HepG2 (cell line): ENCODE measurements at regions not wholly inside any gene's neighbourhood (a gene's known extent, or its start where the extent isn't known, plus 50 kb on each side); places are given as distances from the start of the nearest gene placed in this dataset.

Experiments
- ATAC-seq: fragments of 200-7000 bp; cut with Tn5 transposase; 3 replicates; pipeline ENCODE4 v1.9.1; 2020; ENCODE audit warnings: mild to moderate bottlenecking, moderate library complexity
- BruUV-seq: library from RNA; stranded (reverse); fragments of 400-500 nt; replicated peaks from 2 replicates; lab custom pipeline; 2021; lab: Mats Ljungman, UMichigan
- CTCF ChIA-PET: fragments of 300-600 bp; formaldehyde crosslinking; extraction: SDS; loops from one replicate; lab custom pipeline; 2021; ENCODE audit warnings: low total read pairs, inconsistent platforms, low intra/inter-chr PET ratio; lab: Yijun Ruan, JAX
- POLR2A ChIA-PET: fragments of 350-600 bp; sonication (Branson Sonifier 250); formaldehyde crosslinking; loops from one replicate; lab custom pipeline; 2020; ENCODE audit warnings: antibody characterized with exemption, inconsistent platforms; lab: Yijun Ruan, JAX
- DNase-seq: peaks from one replicate; pipeline ENCODE4 v3.0.0-alpha.2; 2015; ENCODE audit warnings: low spot score
- FAIRE-seq: peaks from 3 replicates; lab custom pipeline; 2011; peaks lifted over from hg19 to GRCh38; lab: Jason Lieb, UNC
- H2AFZ ChIP-seq: one replicate; pipeline ENCODE4 v1.6.1; 2011; ENCODE audit warnings: low read length, inconsistent platforms
- H3K27ac ChIP-seq: fragments of 300-600 bp; 3 replicates; pipeline ENCODE4 v1.8.0; 2011; ENCODE audit warnings: mixed run types, mild to moderate bottlenecking, mixed read lengths, low read length, inconsistent platforms; ENCODE audit not compliant: insufficient read depth; ENCODE audit errors: extremely low read length
- H3K27me3 ChIP-seq, 2 experiments: fragments of 200-600 bp in 1 of 2; 2 replicates in 1 of 2; 3 replicates in 1 of 2; pipeline versions ENCODE4 v1.6.0 to v1.8.0; 2011; ENCODE audit warnings: low read length in 2 of 2, mild to moderate bottlenecking in 2 of 2, moderate library complexity in 2 of 2, inconsistent platforms in 1 of 2; ENCODE audit not compliant: insufficient read depth in 2 of 2, control insufficient read depth in 1 of 2
- H3K36me3 ChIP-seq, 2 experiments: fragments of 200-600 bp in 1 of 2; replicated peaks in 1 of 2; 2 replicates in 1 of 2; 3 replicates in 1 of 2; pipeline versions ENCODE4 v1.5.1 to v1.8.0; 2011; ENCODE audit warnings: low read length in 2 of 2, inconsistent platforms in 1 of 2; ENCODE audit not compliant: insufficient read depth in 2 of 2, control insufficient read depth in 1 of 2
- H3K4me1 ChIP-seq: 2 replicates; pipeline ENCODE4 v1.5.1; 2012; ENCODE audit warnings: low read length, inconsistent platforms; ENCODE audit not compliant: insufficient read depth
- H3K4me2 ChIP-seq: 2 replicates; pipeline ENCODE4 v1.6.0; 2011; ENCODE audit warnings: low read depth, low read length, inconsistent platforms
- H3K4me3 ChIP-seq, 3 experiments: fragments of 200-600 bp in 1 of 3; sonication (generic), shearing (Covaris generic) in 1 of 3; replicated peaks in 1 of 3; 2 replicates each; pipeline ENCODE4 v1.5.1; 2011 to 2016; ENCODE audit warnings: low read length in 3 of 3, inconsistent platforms in 2 of 3, low read depth in 2 of 3, mild to moderate bottlenecking in 2 of 3, control low read depth in 1 of 3, mixed read lengths in 1 of 3; ENCODE audit not compliant: insufficient read depth in 1 of 3
- H3K79me2 ChIP-seq: one replicate; pipeline ENCODE4 v1.6.1; 2011; ENCODE audit warnings: low read length, inconsistent platforms; ENCODE audit not compliant: insufficient read depth
- H3K9ac ChIP-seq: 2 replicates; pipeline ENCODE4 v1.6.0; 2011; ENCODE audit warnings: mild to moderate bottlenecking, low read depth, low read length, inconsistent platforms; ENCODE audit not compliant: insufficient read depth
- H3K9me3 ChIP-seq: 2 replicates; pipeline ENCODE4 v1.5.1; 2012; ENCODE audit warnings: mild to moderate bottlenecking, low read length
- H4K20me1 ChIP-seq: 2 replicates; pipeline ENCODE4 v1.6.0; 2011; ENCODE audit warnings: inconsistent platforms, mild to moderate bottlenecking, low read length, moderate library complexity; ENCODE audit not compliant: insufficient read depth
- BCL6 ChIP-seq: IDR thresholded peaks from 2 replicates; pipeline ENCODE4 v1.6.1; 2016; ENCODE audit warnings: missing genetic modification reagents, missing compliant biosample characterization
- CBX2 ChIP-seq, 2 experiments: fragments of 200-600 bp in 1 of 2; sonication (generic); formaldehyde crosslinking in 1 of 2; IDR thresholded peaks; 2 replicates each; pipeline versions ENCODE4 v1.7.0 to v1.8.1; 2018 to 2022; ENCODE audit warnings: low read depth in 2 of 2, low read length in 1 of 2, mild to moderate bottlenecking in 1 of 2, missing genetic modification reagents in 1 of 2
- DZIP1 ChIP-seq: sonication (generic); formaldehyde crosslinking; IDR thresholded peaks from 2 replicates; pipeline ENCODE4 v1.5.0; 2020; ENCODE audit warnings: mild to moderate bottlenecking, missing genetic modification reagents
- KLF16 ChIP-seq, 2 experiments: sonication (generic) in 1 of 2; formaldehyde crosslinking in 1 of 2; IDR thresholded peaks; 2 replicates each; pipeline versions ENCODE4 v1.6.1 to v1.8.0; 2016 to 2023; ENCODE audit warnings: missing genetic modification reagents in 2 of 2, missing compliant biosample characterization in 1 of 2
- SMYD3 ChIP-seq: sonication (generic); formaldehyde crosslinking; IDR thresholded peaks from 2 replicates; pipeline ENCODE4 v1.8.1; 2023; ENCODE audit warnings: mild to moderate bottlenecking, missing genetic modification reagents
- SOX6 ChIP-seq, 2 experiments: fragments of 450-650 bp in 1 of 2; sonication (generic) in 1 of 2; formaldehyde crosslinking in 1 of 2; IDR thresholded peaks; 2 replicates each; pipeline versions ENCODE4 v1.4.0 to v1.6.1; 2017 to 2020; ENCODE audit warnings: antibody characterized with exemption in 1 of 2, mild to moderate bottlenecking in 1 of 2, missing genetic modification reagents in 1 of 2
- SRSF1 ChIP-seq: fragments of 200-400 bp; formaldehyde crosslinking; optimal IDR thresholded peaks from 2 replicates; pipeline ENCODE3; 2017; ENCODE audit warnings: mild to moderate bottlenecking, low read depth, low read length, moderate library complexity
- ZKSCAN8 ChIP-seq: IDR thresholded peaks from 2 replicates; pipeline ENCODE4 v1.6.1; 2016; ENCODE audit warnings: borderline replicate concordance, missing genetic modification reagents, missing compliant biosample characterization
- ZNF160 ChIP-seq: sonication (generic); formaldehyde crosslinking; IDR thresholded peaks from 2 replicates; pipeline ENCODE4 v1.8.0; 2022; ENCODE audit warnings: mild to moderate bottlenecking, inconsistent platforms, missing genetic modification reagents
- ZNF260 ChIP-seq: sonication (generic); formaldehyde crosslinking; IDR thresholded peaks from 2 replicates; pipeline ENCODE4 v1.4.0; 2020; ENCODE audit warnings: missing genetic modification reagents, low read depth, mild to moderate bottlenecking, borderline replicate concordance
- ZNF33B ChIP-seq: sonication (generic); formaldehyde crosslinking; IDR thresholded peaks from 2 replicates; pipeline ENCODE4 v1.5.1; 2020; ENCODE audit warnings: mild to moderate bottlenecking, missing genetic modification reagents
- ZNF496 ChIP-seq: sonication (generic); formaldehyde crosslinking; IDR thresholded peaks from 2 replicates; pipeline ENCODE4 v1.8.1; 2023; ENCODE audit warnings: mild to moderate bottlenecking, moderate library complexity, missing genetic modification reagents; ENCODE audit not compliant: insufficient replicate concordance
- ZNF724P ChIP-seq: sonication (generic); formaldehyde crosslinking; IDR thresholded peaks from 2 replicates; pipeline ENCODE4 v1.8.0; 2022; ENCODE audit warnings: missing genetic modification reagents, borderline replicate concordance
- WGBS: methylation state at CpG from one replicate; pipeline ENCODE4 v1.1.6; 2017; ENCODE audit warnings: low lambda C conversion rate; 5-methylcytosine and 5-hydroxymethylcytosine counted together
- in situ Hi-C: cut with HindIII; loops from 2 replicates; pipeline ENCODE4 v1.10.0; 2017; ENCODE audit warnings: low pct_unique_long_range_greater_than_20kb; ENCODE audit not compliant: extremely low pct_ligation_motif_present
- intact Hi-C: fragments of 100-400 bp; cut with micrococcal nuclease; formaldehyde crosslinking; loops from one replicate; pipeline ENCODE4 v1.10.0; 2022; ENCODE audit not compliant: unreplicated experiment
- TF ChIP-seq, protein P1 (sequence below): sonication (generic); formaldehyde crosslinking; IDR thresholded peaks from 2 replicates; pipeline ENCODE4 v1.4.0; 2020; ENCODE audit warnings: missing genetic modification reagents; ENCODE audit errors: not compliant biosample characterization
- TF ChIP-seq, protein P2 (sequence below): IDR thresholded peaks from 2 replicates; pipeline ENCODE4 v1.6.1; 2016; ENCODE audit warnings: missing biosample characterization, missing genetic modification reagents, low read depth

DNA sequence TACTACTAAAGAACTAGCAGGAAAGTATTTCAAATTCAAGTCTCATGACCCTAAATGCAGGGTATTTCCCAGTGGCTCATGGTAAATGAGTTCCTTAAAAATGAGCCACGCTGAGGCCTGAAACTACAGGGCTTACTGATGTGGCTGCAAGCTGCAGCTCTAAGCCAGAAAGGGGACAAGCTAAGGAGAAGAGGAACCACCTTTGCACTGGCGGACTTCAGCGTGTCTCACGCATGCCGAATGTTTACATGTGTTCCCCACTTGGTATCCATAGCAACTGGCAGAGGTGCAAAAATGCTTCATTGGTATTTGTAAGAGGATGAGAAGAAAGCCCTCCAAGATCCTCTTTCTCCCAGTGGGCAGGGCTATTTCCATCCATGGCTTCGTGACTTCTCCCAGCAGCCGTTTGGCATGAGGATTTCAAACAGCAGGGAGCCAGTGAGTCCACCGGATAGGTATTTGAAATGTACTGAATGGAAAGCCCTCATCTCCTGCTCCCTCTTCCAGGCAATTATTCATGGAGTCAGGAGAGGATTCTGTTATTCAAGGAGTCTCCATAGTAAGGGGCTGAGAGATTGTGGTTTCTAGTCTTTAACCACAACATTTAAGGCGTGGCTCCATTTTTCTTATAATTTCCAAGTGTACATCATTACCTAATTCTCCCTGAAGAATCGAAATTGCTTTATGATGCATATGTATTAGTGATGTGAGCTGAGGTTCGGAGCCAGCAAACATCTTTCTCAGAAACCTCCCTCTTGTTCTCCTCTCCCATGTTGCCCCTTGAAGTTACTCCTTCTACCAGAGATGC, 55.3 kb upstream of the CD44 start:
- no peak overlapping the region for H2AFZ ChIP-seq
- no peaks in the 10 kb centered on the region for H3K36me3 ChIP-seq
- H3K27me3 ChIP-seq = no peaks in the 10 kb centered on the region; a peak in 2 of 5 replicates
- no peak for DNase-seq
- no TSS peak for BruUV-seq
- H4K20me1 ChIP-seq = no peaks in the 10 kb centered on the region
- POLR2A ChIA-PET = no interaction called here
- no peak overlapping the region for H3K4me3 ChIP-seq
- FAIRE-seq = no peak
- no peaks in the 10 kb centered on the region for H3K9me3 ChIP-seq
- no peak overlapping the region for H3K4me2 ChIP-seq
- no peak overlapping the region for H3K9ac ChIP-seq
- intact Hi-C loops (no loop called here), in situ Hi-C loops (no loop called here)
- H3K27ac ChIP-seq = no peak overlapping the region
- ATAC-seq = no peak
- WGBS = 23% methylated on average over 10 of the region's 11 CpGs
- no peaks in the 10 kb centered on the region for H3K79me2 ChIP-seq
- CTCF ChIA-PET = no interaction called here
- no peaks in the 10 kb centered on the region for H3K4me1 ChIP-seq
- TF ChIP-seq SRSF1 (no peak), SMYD3 (CRISPR knock-in tag) (no peak), ZKSCAN8 (no peak), SOX6 (IDR thresholded peaks at IDR 0.05) (no peak), SOX6 (CRISPR knock-in tag; IDR thresholded peaks at IDR 0.05) (no peak), BCL6 (CRISPR knock-in tag) (no peak), ZNF724P (no peak), ZNF33B (CRISPR knock-in tag) (no peak), ZNF160 (CRISPR knock-in tag) (no peak), KLF16 (CRISPR knock-in tag; IDR thresholded peaks at IDR 0.05) (no peak), ZNF260 (CRISPR knock-in tag) (no peak), DZIP1 (CRISPR knock-in tag) (no peak), CBX2 (IDR thresholded peaks at IDR 0.05; ENCODE audit: low read depth, low read length) (no peak), CBX2 (CRISPR knock-in tag; IDR thresholded peaks at IDR 0.05; ENCODE audit: low read depth) (no peak), ZNF496 (CRISPR knock-in tag) (no peak)
- TF ChIP-seq, protein P1, sequence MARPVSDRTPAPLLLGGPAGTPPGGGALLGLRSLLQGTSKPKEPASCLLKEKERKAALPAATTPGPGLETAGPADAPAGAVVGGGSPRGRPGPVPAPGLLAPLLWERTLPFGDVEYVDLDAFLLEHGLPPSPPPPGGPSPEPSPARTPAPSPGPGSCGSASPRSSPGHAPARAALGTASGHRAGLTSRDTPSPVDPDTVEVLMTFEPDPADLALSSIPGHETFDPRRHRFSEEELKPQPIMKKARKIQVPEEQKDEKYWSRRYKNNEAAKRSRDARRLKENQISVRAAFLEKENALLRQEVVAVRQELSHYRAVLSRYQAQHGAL (CRISPR knock-in tag) = no peak
- TF ChIP-seq, protein P2, sequence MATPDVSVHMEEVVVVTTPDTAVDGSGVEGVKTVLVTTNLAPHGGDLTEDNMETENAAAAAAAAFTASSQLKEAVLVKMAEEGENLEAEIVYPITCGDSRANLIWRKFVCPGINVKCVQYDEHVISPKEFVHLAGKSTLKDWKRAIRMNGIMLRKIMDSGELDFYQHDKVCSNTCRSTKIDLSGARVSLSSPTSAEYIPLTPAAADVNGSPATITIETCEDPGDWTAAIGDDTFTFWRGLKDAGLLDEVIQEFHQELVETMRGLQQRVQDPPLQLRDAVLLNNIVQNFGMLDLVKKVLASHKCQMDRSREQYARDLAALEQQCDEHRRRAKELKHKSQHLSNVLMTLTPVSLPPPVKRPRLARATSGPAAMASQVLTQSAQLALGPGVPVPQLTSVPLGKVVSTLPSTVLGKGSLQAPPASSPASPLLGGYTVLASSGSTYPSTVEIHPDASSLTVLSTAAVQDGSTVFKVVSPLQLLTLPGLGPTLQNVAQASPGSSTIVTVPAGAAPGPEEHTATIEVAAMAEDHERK (CRISPR knock-in tag) = no peak
